ENCODE measurements at regions not wholly inside any gene's neighbourhood (a gene's known extent, or its start where the extent isn't known, plus 50 kb on each side); places are given as distances from the start of the nearest gene placed in this dataset.
"Not testable (repeated sequence)": the region's sequence is repeated elsewhere in the genome, so short reads cannot be mapped to it uniquely, and the experiment has no call there.

- Histone ChIP-seq H4K91ac (ENCODE audit: insufficient read length, low read depth, low read length) (no peak overlapping the region), H3K9ac (ENCODE audit: extremely low read depth, insufficient read length, low read length) (no peak overlapping the region), H2BK15ac (ENCODE audit: low read depth, low read length) (no peak overlapping the region), H2AFZ (ENCODE audit: low read length) (no peak overlapping the region), H3K27me3 (ENCODE audit: insufficient read depth, low read length) (no peaks in the 10 kb centered on the region), H3K27ac (ENCODE audit: insufficient read length, low read depth, low read length) (no peak overlapping the region), H3T11ph (ENCODE audit: low read length) (no peak overlapping the region), H2BK5ac (ENCODE audit: insufficient read length, low read length) (no peak overlapping the region), H3K79me2 (ENCODE audit: insufficient read depth, low read length) (no peaks in the 10 kb centered on the region), H3K4ac (ENCODE audit: low read depth, low read length) (no peak overlapping the region), H2BK120ac (ENCODE audit: low read depth, low read length, poor library complexity, severe bottlenecking) (no peak overlapping the region), H3K79me1 (ENCODE audit: insufficient read depth, low read depth, low read length, poor library complexity, severe bottlenecking) (no peaks in the 10 kb centered on the region), H3K9me3 (ENCODE audit: control insufficient read depth, low read depth, low read length) (no peaks in the 10 kb centered on the region), H3K56ac (ENCODE audit: insufficient read length, low read depth, low read length) (no peak overlapping the region), H3K14ac (ENCODE audit: insufficient read depth, low read length) (no peak overlapping the region), H3K23me2 (ENCODE audit: insufficient read length, low read depth, low read length, poor library complexity, severe bottlenecking) (peaks cover 4% of the 10 kb centered on the region), H3K4me2 (ENCODE audit: insufficient read depth, insufficient read length, low read length) (no peak overlapping the region), H3K18ac (ENCODE audit: insufficient read length, low read depth, low read length) (no peak overlapping the region), H2BK20ac (ENCODE audit: low read depth, low read length, poor library complexity, severe bottlenecking) (no peak overlapping the region), H4K5ac (ENCODE audit: insufficient read length, low read depth, low read length) (no peak overlapping the region), H3K23ac (ENCODE audit: insufficient read length, low read depth, low read length) (no peak overlapping the region), H2BK12ac (ENCODE audit: insufficient read length, low read depth, low read length) (no peak overlapping the region), H4K8ac (replicated peaks; ENCODE audit: insufficient read length, low read depth, low read length) (no peak overlapping the region), H2AK5ac (ENCODE audit: insufficient read length, low read length) (no peak overlapping the region), H4K20me1 (ENCODE audit: control insufficient read depth, insufficient read depth, insufficient read length) (no peaks in the 10 kb centered on the region), H3K4me1 (ENCODE audit: insufficient read depth, low read length) (no peaks in the 10 kb centered on the region)
- Mint-ChIP-seq H3K4me1 (no peaks in the 10 kb centered on the region), H3K27ac (no peak overlapping the region), H3K27me3 (ENCODE audit: low read depth) (peaks cover 15% of the 10 kb centered on the region), H3K9me3 (no peaks in the 10 kb centered on the region), H3K4me3 (no peak overlapping the region), H3K36me3 (ENCODE audit: insufficient read depth in 1 of 3, low read depth in 3 of 3) (peaks cover 0 to 2% (median 0%) of the 10 kb centered on the region in 3 experiments; a peak in 1 of 7 replicates)
- DNase-seq = no peak
- no CpG with 5 or more reads among the region's 1 CpG for WGBS (ENCODE audit: extremely low coverage, insufficient read length, low lambda C conversion rate)
- TF ChIP-seq CTCF (conservative IDR thresholded peaks at IDR 0.05) = no peak
Measured at GRCh38 chr6:150310539-150310938, 58.3 kb upstream of the IYD start.

GRCh38 chr6:150311149-150311944 lies 57.5 kb upstream of the IYD start:
- H3K27ac Mint-ChIP-seq; H3K79me2 ChIP-seq (ENCODE audit: insufficient read depth, low read length); H3K4me2 ChIP-seq (ENCODE audit: insufficient read depth, insufficient read length, low read length); H2BK15ac ChIP-seq (ENCODE audit: low read depth, low read length); H3K9me3 ChIP-seq (ENCODE audit: control insufficient read depth, low read depth, low read length); H2BK20ac ChIP-seq (ENCODE audit: low read depth, low read length, poor library complexity, severe bottlenecking); H3K4me1 ChIP-seq (ENCODE audit: insufficient read depth, low read length); H3K27ac ChIP-seq (ENCODE audit: insufficient read length, low read depth, low read length); H3K4me1 Mint-ChIP-seq; H3K27me3 ChIP-seq (ENCODE audit: insufficient read depth, low read length); H3K14ac ChIP-seq (ENCODE audit: insufficient read depth, low read length); H4K5ac ChIP-seq (ENCODE audit: insufficient read length, low read depth, low read length); H3K18ac ChIP-seq (ENCODE audit: insufficient read length, low read depth, low read length); H3K56ac ChIP-seq (ENCODE audit: insufficient read length, low read depth, low read length); H3K23me2 ChIP-seq (ENCODE audit: insufficient read length, low read depth, low read length, poor library complexity, severe bottlenecking); H4K20me1 ChIP-seq (ENCODE audit: control insufficient read depth, insufficient read depth, insufficient read length); H4K91ac ChIP-seq (ENCODE audit: insufficient read length, low read depth, low read length); H3K36me3 Mint-ChIP-seq (ENCODE audit: insufficient read depth in 1 of 3, low read depth in 3 of 3); H2AFZ ChIP-seq (ENCODE audit: low read length); H3K4me3 Mint-ChIP-seq; H3K23ac ChIP-seq (ENCODE audit: insufficient read length, low read depth, low read length); H3K4ac ChIP-seq (ENCODE audit: low read depth, low read length); H2BK5ac ChIP-seq (ENCODE audit: insufficient read length, low read length); H2BK120ac ChIP-seq (ENCODE audit: low read depth, low read length, poor library complexity, severe bottlenecking); H3K79me1 ChIP-seq (ENCODE audit: insufficient read depth, low read depth, low read length, poor library complexity, severe bottlenecking); H3T11ph ChIP-seq (ENCODE audit: low read length); H4K8ac ChIP-seq (replicated peaks; ENCODE audit: insufficient read length, low read depth, low read length); H2BK12ac ChIP-seq (ENCODE audit: insufficient read length, low read depth, low read length); DNase-seq; H3K9me3 Mint-ChIP-seq; H3K9ac ChIP-seq (ENCODE audit: extremely low read depth, insufficient read length, low read length); H2AK5ac ChIP-seq (ENCODE audit: insufficient read length, low read length): not testable (repeated sequence)
- H3K27me3 Mint-ChIP-seq (ENCODE audit: low read depth) = peaks cover 13% of the 10 kb centered on the region
- WGBS (ENCODE audit: extremely low coverage, insufficient read length, low lambda C conversion rate) = no CpG with 5 or more reads among the region's 13 CpGs
